ENCODE measurements at regions not wholly inside any gene's neighbourhood (a gene's known extent, or its start where the extent isn't known, plus 50 kb on each side); places are given as distances from the start of the nearest gene placed in this dataset.

- TF ChIP-seq, protein P1, sequence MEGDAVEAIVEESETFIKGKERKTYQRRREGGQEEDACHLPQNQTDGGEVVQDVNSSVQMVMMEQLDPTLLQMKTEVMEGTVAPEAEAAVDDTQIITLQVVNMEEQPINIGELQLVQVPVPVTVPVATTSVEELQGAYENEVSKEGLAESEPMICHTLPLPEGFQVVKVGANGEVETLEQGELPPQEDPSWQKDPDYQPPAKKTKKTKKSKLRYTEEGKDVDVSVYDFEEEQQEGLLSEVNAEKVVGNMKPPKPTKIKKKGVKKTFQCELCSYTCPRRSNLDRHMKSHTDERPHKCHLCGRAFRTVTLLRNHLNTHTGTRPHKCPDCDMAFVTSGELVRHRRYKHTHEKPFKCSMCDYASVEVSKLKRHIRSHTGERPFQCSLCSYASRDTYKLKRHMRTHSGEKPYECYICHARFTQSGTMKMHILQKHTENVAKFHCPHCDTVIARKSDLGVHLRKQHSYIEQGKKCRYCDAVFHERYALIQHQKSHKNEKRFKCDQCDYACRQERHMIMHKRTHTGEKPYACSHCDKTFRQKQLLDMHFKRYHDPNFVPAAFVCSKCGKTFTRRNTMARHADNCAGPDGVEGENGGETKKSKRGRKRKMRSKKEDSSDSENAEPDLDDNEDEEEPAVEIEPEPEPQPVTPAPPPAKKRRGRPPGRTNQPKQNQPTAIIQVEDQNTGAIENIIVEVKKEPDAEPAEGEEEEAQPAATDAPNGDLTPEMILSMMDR (IDR thresholded peaks at IDR 0.05; ENCODE audit: low read depth, low read length), result no peak
- TF ChIP-seq MYC (IDR thresholded peaks at IDR 0.05; ENCODE audit: low read depth, low read length) (no peak), POLR2A (IDR thresholded peaks at IDR 0.05; ENCODE audit: extremely low read depth, insufficient read length) (no peak)
- TF ChIP-seq, protein P2, sequence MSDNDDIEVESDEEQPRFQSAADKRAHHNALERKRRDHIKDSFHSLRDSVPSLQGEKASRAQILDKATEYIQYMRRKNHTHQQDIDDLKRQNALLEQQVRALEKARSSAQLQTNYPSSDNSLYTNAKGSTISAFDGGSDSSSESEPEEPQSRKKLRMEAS (IDR thresholded peaks at IDR 0.05; ENCODE audit: low read depth, low read length), result no peak
- H3K4me3 ChIP-seq (ENCODE audit: low read depth, low read length), result no peak overlapping the region
- no peak for DNase-seq (ENCODE audit: low read depth)
Observed at GRCh38 chr14:43184540-43184939, 1322.5 kb downstream of the FSCB start.

GRCh38 chr14:43183916-43184315 lies 1323.2 kb downstream of the FSCB start:
- no peak for TF ChIP-seq MYC (IDR thresholded peaks at IDR 0.05; ENCODE audit: low read depth, low read length)
- TF ChIP-seq, protein P2 (IDR thresholded peaks at IDR 0.05; ENCODE audit: low read depth, low read length), result no peak
- TF ChIP-seq, protein P1 (IDR thresholded peaks at IDR 0.05; ENCODE audit: low read depth, low read length), result no peak
- TF ChIP-seq POLR2A (IDR thresholded peaks at IDR 0.05; ENCODE audit: extremely low read depth, insufficient read length), result no peak
- DNase-seq (ENCODE audit: low read depth), result no peak
- no peak overlapping the region for H3K4me3 ChIP-seq (ENCODE audit: low read depth, low read length)

- DNase-seq (ENCODE audit: low read depth), result no peak
- no peak overlapping the region for H3K4me3 ChIP-seq (ENCODE audit: low read depth, low read length)
- TF ChIP-seq, protein P2 (IDR thresholded peaks at IDR 0.05; ENCODE audit: low read depth, low read length), result no peak
Observed at GRCh38 chr14:43175896-43176295, 1331.2 kb downstream of the FSCB start.

- DNase-seq (ENCODE audit: low read depth), result no peak
- TF ChIP-seq, protein P1 (IDR thresholded peaks at IDR 0.05; ENCODE audit: low read depth, low read length), result no peak
- no peak for TF ChIP-seq MYC (IDR thresholded peaks at IDR 0.05; ENCODE audit: low read depth, low read length)
- TF ChIP-seq POLR2A (IDR thresholded peaks at IDR 0.05; ENCODE audit: extremely low read depth, insufficient read length), result no peak
- TF ChIP-seq, protein P2 (IDR thresholded peaks at IDR 0.05; ENCODE audit: low read depth, low read length), result no peak
- H3K4me3 ChIP-seq (ENCODE audit: low read depth, low read length), result no peak overlapping the region
Observed at GRCh38 chr14:43172899-43173548, 1334.1 kb downstream of the FSCB start.

- TF ChIP-seq POLR2A (IDR thresholded peaks at IDR 0.05; ENCODE audit: extremely low read depth, insufficient read length) (no peak), MYC (IDR thresholded peaks at IDR 0.05; ENCODE audit: low read depth, low read length) (no peak)
- TF ChIP-seq, protein P2 (IDR thresholded peaks at IDR 0.05; ENCODE audit: low read depth, low read length), result no peak
- TF ChIP-seq, protein P1 (IDR thresholded peaks at IDR 0.05; ENCODE audit: low read depth, low read length), result no peak
- no peak overlapping the region for H3K4me3 ChIP-seq (ENCODE audit: low read depth, low read length)
- no peak for DNase-seq (ENCODE audit: low read depth)
Observed at GRCh38 chr14:43169722-43170121, 1337.4 kb downstream of the FSCB start.

DNA sequence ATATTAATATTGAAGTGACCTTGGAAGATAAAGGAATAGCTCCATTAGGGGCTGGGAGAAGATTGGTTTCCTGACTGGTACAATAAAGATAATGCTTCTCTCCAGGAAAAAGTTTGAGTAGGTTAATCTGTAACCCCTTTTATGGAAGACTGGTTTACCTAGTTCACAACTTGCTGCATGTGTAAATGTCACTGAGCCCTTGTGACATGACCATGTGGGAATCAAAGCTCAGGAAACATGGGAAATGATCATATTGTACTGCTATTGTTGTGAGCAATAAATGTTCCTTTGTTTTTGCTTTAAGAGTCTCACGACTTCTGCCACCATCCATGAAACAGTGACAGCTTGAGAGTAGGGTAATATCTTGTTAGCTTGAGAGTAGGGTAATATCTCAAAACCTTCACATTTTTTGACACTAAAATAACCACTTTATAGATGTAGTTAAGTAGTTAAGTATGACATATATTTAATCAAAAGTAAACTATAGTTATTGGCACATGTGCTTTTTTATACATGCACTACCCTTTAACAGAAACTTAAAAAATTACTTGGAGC lies 1338.6 kb downstream of the FSCB start:
- no peak overlapping the region for H3K4me3 ChIP-seq (ENCODE audit: low read depth, low read length)
- DNase-seq (ENCODE audit: low read depth), result no peak
- TF ChIP-seq MYC (IDR thresholded peaks at IDR 0.05; ENCODE audit: low read depth, low read length) (no peak), POLR2A (IDR thresholded peaks at IDR 0.05; ENCODE audit: extremely low read depth, insufficient read length) (no peak)
- TF ChIP-seq, protein P1 (IDR thresholded peaks at IDR 0.05; ENCODE audit: low read depth, low read length), result no peak
- TF ChIP-seq, protein P2 (IDR thresholded peaks at IDR 0.05; ENCODE audit: low read depth, low read length), result no peak

Measured in NB4 (cell line).